ENCODE measurements at regions not wholly inside any gene's neighbourhood (a gene's known extent, or its start where the extent isn't known, plus 50 kb on each side); places are given as distances from the start of the nearest gene placed in this dataset.
"Not testable (repeated sequence)": the region's sequence is repeated elsewhere in the genome, so short reads cannot be mapped to it uniquely, and the experiment has no call there.

DNA sequence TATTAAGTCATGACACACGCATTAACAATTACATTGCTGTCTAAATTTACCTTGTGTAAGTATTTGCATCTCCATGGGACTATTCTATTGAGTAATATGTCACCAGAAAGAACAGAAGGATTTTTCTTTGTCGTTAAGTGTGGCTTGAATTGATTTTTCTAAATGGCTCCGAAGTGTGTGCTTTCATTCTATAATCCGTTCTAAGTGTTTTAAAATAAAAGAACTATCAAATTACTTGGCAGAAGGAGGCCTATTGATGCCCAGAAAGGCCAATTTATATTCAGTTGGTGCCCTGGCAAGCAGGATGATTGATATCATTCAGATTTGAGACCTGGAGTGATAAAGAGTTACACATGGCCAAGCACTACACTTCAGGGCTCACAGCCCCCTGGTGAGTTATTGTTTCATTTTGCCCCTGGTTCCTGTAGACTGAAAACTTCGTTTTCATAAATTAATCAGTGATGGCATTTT is 538.9 kb upstream of the ANO5 start:
- DNase-seq (ENCODE audit: low read depth) = no peak
- H3K4me3 ChIP-seq (ENCODE audit: control insufficient read depth, low read depth, low read length) = no peak overlapping the region
- TF ChIP-seq, protein P1, sequence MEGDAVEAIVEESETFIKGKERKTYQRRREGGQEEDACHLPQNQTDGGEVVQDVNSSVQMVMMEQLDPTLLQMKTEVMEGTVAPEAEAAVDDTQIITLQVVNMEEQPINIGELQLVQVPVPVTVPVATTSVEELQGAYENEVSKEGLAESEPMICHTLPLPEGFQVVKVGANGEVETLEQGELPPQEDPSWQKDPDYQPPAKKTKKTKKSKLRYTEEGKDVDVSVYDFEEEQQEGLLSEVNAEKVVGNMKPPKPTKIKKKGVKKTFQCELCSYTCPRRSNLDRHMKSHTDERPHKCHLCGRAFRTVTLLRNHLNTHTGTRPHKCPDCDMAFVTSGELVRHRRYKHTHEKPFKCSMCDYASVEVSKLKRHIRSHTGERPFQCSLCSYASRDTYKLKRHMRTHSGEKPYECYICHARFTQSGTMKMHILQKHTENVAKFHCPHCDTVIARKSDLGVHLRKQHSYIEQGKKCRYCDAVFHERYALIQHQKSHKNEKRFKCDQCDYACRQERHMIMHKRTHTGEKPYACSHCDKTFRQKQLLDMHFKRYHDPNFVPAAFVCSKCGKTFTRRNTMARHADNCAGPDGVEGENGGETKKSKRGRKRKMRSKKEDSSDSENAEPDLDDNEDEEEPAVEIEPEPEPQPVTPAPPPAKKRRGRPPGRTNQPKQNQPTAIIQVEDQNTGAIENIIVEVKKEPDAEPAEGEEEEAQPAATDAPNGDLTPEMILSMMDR (conservative IDR thresholded peaks at IDR 0.05; ENCODE audit: control insufficient read depth, insufficient read depth, low read depth, low read length) = no peak

DNA sequence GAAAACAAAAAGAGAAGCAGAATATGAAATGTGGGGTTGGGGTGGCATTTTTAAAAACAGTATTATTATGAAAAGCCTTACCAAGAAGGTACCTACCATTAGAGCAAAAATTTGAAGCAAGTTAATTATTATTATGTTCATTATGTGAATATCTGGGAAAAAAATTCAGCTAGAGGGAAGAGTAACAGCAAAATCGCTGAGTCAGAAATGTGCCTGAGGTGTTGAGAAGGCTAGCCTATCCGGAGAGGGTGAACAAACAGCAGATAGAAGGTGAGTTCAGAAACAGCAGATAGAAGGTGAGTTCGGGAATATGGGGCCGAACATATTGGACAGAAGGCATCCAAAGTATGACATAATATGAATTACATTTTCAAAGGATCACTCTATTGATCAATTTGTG is 536.8 kb upstream of the ANO5 start:
- TF ChIP-seq, protein P1 (conservative IDR thresholded peaks at IDR 0.05; ENCODE audit: control insufficient read depth, insufficient read depth, low read depth, low read length) = no peak
- DNase-seq (ENCODE audit: low read depth) = no peak

GRCh38 chr11:21658654-21659193 is 534.2 kb upstream of the ANO5 start:
- DNase-seq (ENCODE audit: low read depth) = no peak

More for the DNA sequence above, 536.8 kb upstream of the ANO5 start:
- no peak overlapping the region for H3K4me3 ChIP-seq (ENCODE audit: control insufficient read depth, low read depth, low read length)

DNA sequence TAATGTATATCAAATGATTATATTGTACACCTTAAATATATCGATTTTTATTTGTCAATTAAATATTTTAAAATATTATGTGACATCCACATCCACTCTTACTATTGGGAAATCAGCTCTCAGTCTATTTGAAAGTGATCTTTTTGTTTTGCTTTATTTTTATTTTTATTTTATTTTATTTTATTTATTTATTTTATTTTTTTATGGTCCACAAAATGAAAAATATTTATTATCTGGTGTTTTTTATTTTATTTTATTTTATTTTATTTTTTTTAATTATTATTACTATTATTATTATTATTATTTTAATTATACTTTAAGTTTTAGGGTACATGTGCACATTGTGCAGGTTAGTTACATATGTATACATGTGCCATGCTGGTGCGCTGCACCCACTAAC is 533.5 kb upstream of the ANO5 start:
- DNase-seq (ENCODE audit: low read depth); H3K4me3 ChIP-seq (ENCODE audit: control insufficient read depth, low read depth, low read length): not testable (repeated sequence)

More at GRCh38 chr11:21658654-21659193, 534.2 kb upstream of the ANO5 start:
- TF ChIP-seq, protein P1 (conservative IDR thresholded peaks at IDR 0.05; ENCODE audit: control insufficient read depth, insufficient read depth, low read depth, low read length) = no peak
- no peak overlapping the region for H3K4me3 ChIP-seq (ENCODE audit: control insufficient read depth, low read depth, low read length)

GRCh38 chr11:21659961-21660360 is 532.9 kb upstream of the ANO5 start:
- H3K4me3 ChIP-seq (ENCODE audit: control insufficient read depth, low read depth, low read length) = no peak overlapping the region
- TF ChIP-seq, protein P1 (conservative IDR thresholded peaks at IDR 0.05; ENCODE audit: control insufficient read depth, insufficient read depth, low read depth, low read length) = no peak
- no peak for DNase-seq (ENCODE audit: low read depth)

DNA sequence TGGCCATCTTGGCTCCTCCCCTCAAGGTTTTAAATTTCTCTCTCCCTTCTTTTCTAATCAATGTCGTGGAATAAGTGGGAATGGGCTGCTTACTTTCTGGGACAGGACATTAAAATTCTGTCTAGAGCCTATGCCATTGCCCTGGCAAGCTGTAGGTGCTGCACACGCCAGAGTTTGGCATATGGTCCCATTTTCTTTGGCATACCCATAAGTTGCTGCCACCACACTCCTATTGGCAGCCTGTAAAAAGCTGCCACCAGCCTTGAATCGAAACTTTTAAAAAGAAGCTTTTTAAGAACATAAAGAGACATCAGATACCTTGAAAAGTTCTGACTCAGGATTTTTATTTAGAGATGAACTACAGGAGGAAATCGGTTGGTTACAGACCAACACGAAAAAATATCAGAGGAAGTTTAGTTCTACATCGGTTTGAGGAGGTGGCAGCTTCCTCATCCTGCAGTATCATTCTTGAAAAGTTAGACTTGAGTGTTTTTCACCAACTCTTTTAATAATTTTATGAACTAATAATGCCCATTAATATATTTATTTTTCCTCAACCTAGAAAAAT is 517.8 kb upstream of the ANO5 start:
- no peak overlapping the region for H3K4me3 ChIP-seq (ENCODE audit: control insufficient read depth, low read depth, low read length)
- no peak for DNase-seq (ENCODE audit: low read depth)
- TF ChIP-seq, protein P1 (conservative IDR thresholded peaks at IDR 0.05; ENCODE audit: control insufficient read depth, insufficient read depth, low read depth, low read length) = no peak

- H3K4me3 ChIP-seq (ENCODE audit: control insufficient read depth, low read depth, low read length) = no peak overlapping the region
- DNase-seq (ENCODE audit: low read depth) = no peak
- TF ChIP-seq, protein P1 (conservative IDR thresholded peaks at IDR 0.05; ENCODE audit: control insufficient read depth, insufficient read depth, low read depth, low read length) = no peak
Measured at GRCh38 chr11:21687643-21688042, 505.2 kb upstream of the ANO5 start.
